HEK293T (cell line): ENCODE measurements at regions not wholly inside any gene's neighbourhood (a gene's known extent, or its start where the extent isn't known, plus 50 kb on each side); places are given as distances from the start of the nearest gene placed in this dataset.

Experiments used
- ARNT ChIP-seq: fragments of 450-650 bp; IDR thresholded peaks from 2 replicates; pipeline ENCODE4 v1.6.1; 2017; ENCODE audit warnings: mild to moderate bottlenecking
- BHLHE40 ChIP-seq: fragments of 450-650 bp; IDR thresholded peaks from 2 replicates; pipeline ENCODE4 v1.6.1; 2016; ENCODE audit warnings: mild to moderate bottlenecking, moderate library complexity, borderline replicate concordance
- ELF4 ChIP-seq: fragments of 450-650 bp; IDR thresholded peaks from 2 replicates; pipeline ENCODE4 v1.6.1; 2017; ENCODE audit warnings: antibody characterized with exemption
- FOXA1 ChIP-seq: fragments of 450-650 bp; IDR thresholded peaks from 2 replicates; pipeline ENCODE4 v1.6.1; 2016; ENCODE audit warnings: mild to moderate bottlenecking
- FOXK2 ChIP-seq: fragments of 450-650 bp; IDR thresholded peaks from 2 replicates; pipeline ENCODE4 v1.6.1; 2016; ENCODE audit warnings: mild to moderate bottlenecking
- FOXM1 ChIP-seq: fragments of 450-650 bp; IDR thresholded peaks from 2 replicates; pipeline ENCODE4 v1.6.1; 2017; ENCODE audit warnings: mild to moderate bottlenecking, borderline replicate concordance
- NFRKB ChIP-seq: fragments of 450-650 bp; IDR thresholded peaks from 2 replicates; pipeline ENCODE4 v1.6.1; 2016; ENCODE audit warnings: mild to moderate bottlenecking, moderate library complexity
- TARDBP ChIP-seq: fragments of 450-650 bp; IDR thresholded peaks from 2 replicates; pipeline ENCODE4 v1.6.1; 2016
- ZNF384 ChIP-seq: fragments of 450-650 bp; IDR thresholded peaks from 2 replicates; pipeline ENCODE4 v1.6.1; 2016

- TF ChIP-seq NFRKB (no peak), BHLHE40 (no peak), ELF4 (no peak), TARDBP (no peak), ARNT (no peak), ZNF384 (no peak), FOXA1 (no peak), FOXK2 (no peak), FOXM1 (no peak)
Observed at GRCh38 chr2:181289698-181290097, 167.5 kb upstream of the ITGA4 start.
